Vagina (tissue), 2 donors: ENCODE measurements at regions not wholly inside any gene's neighbourhood (a gene's known extent, or its start where the extent isn't known, plus 50 kb on each side); places are given as distances from the start of the nearest gene placed in this dataset.

Source experiments
- DNase-seq, 2 donors: peaks; one replicate each; pipeline ENCODE4 v3.0.0-alpha.2; 2017; ENCODE audit errors: extremely low spot score in 2 of 2
- H3K27ac ChIP-seq: fragments of 200-600 bp; sonication (generic); one replicate; pipeline ENCODE4 v1.5.1; 2019
- H3K27me3 ChIP-seq: fragments of 200-600 bp; sonication (generic); one replicate; pipeline ENCODE4 v1.5.1; 2019
- H3K36me3 ChIP-seq, 2 donors: fragments of 200-600 bp; sonication (generic); one replicate each; pipeline ENCODE4 v1.5.1; 2017 to 2019
- H3K4me1 ChIP-seq: fragments of 200-600 bp; sonication (generic); one replicate; pipeline ENCODE4 v1.5.1; 2019
- H3K4me3 ChIP-seq, 2 donors: fragments of 200-600 bp; sonication (generic); 1 replicate in 1 of 2; 2 replicates in 1 of 2; pipeline ENCODE4 v1.5.1; 2016 to 2019
- H3K9me3 ChIP-seq: fragments of 200-600 bp; sonication (generic); one replicate; pipeline ENCODE4 v1.5.1; 2019
- POLR2A ChIP-seq, 2 donors: fragments of 450-650 bp; IDR thresholded peaks; one replicate each; pipeline ENCODE4 v1.6.1; 2017; ENCODE audit warnings: antibody characterized with exemption in 2 of 2, mild to moderate bottlenecking in 2 of 2, moderate library complexity in 2 of 2
- POLR2AphosphoS5 ChIP-seq, 2 donors: sonication (generic); formaldehyde crosslinking; IDR thresholded peaks; one replicate each; pipeline ENCODE4 v1.9.0; 2017; ENCODE audit warnings: antibody characterized with exemption in 2 of 2, mild to moderate bottlenecking in 2 of 2, low read depth in 1 of 2; ENCODE audit not compliant: insufficient read depth in 1 of 2
- intact Hi-C: fragments of 100-400 bp; cut with DNase I; formaldehyde crosslinking; loops from one replicate; pipeline ENCODE4 v1.15.1; 2023
- TF ChIP-seq, protein P1 (sequence below), 3 experiments: fragments of 450-650 bp in 2 of 3; fragments of 200-600 bp in 1 of 3; sonication (generic) in 1 of 3; IDR thresholded peaks; one replicate each; pipeline ENCODE4 v1.5.1; 2017 to 2019; ENCODE audit warnings: antibody characterized with exemption in 3 of 3, mild to moderate bottlenecking in 2 of 3, moderate library complexity in 2 of 3

DNA sequence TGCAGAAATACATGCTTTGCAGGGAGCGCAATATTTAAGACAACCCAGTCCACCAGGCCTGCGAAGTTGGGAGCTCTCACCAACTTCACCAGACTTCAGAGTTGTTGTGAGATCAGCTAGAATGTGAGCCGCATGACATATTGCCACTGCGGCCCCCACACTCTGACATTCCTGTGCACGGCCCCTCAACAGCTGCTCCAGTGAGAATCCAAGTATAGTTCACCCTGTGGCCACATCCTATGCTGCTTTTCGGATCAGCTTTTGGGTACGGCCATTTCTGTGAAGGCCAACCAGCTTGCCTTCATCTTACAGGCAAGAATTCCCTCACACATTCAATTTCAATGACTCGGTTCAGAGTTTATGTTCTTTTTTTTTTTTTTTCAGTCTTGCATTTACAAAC, 177.8 kb downstream of the SOX11 start:
- Histone ChIP-seq H3K27ac (no peak overlapping the region), H3K4me3 (no peak overlapping the region), H3K4me1 (no peaks in the 10 kb centered on the region), H3K36me3 (no peaks in the 10 kb centered on the region), H3K27me3 (no peaks in the 10 kb centered on the region), H3K9me3 (no peaks in the 10 kb centered on the region)
- DNase-seq = no peak
- intact Hi-C loops = no loop called here
- TF ChIP-seq, protein P1, sequence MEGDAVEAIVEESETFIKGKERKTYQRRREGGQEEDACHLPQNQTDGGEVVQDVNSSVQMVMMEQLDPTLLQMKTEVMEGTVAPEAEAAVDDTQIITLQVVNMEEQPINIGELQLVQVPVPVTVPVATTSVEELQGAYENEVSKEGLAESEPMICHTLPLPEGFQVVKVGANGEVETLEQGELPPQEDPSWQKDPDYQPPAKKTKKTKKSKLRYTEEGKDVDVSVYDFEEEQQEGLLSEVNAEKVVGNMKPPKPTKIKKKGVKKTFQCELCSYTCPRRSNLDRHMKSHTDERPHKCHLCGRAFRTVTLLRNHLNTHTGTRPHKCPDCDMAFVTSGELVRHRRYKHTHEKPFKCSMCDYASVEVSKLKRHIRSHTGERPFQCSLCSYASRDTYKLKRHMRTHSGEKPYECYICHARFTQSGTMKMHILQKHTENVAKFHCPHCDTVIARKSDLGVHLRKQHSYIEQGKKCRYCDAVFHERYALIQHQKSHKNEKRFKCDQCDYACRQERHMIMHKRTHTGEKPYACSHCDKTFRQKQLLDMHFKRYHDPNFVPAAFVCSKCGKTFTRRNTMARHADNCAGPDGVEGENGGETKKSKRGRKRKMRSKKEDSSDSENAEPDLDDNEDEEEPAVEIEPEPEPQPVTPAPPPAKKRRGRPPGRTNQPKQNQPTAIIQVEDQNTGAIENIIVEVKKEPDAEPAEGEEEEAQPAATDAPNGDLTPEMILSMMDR (IDR thresholded peaks at IDR 0.05) = no peak
- TF ChIP-seq POLR2A (IDR thresholded peaks at IDR 0.05) = no peak
- no peak for TF ChIP-seq POLR2AphosphoS5 (IDR thresholded peaks at IDR 0.05; ENCODE audit: insufficient read depth in 1 of 2, low read depth in 1 of 2)

- Histone ChIP-seq H3K36me3 (no peaks in the 10 kb centered on the region), H3K4me3 (no peak overlapping the region), H3K27ac (no peak overlapping the region), H3K27me3 (no peaks in the 10 kb centered on the region), H3K9me3 (no peaks in the 10 kb centered on the region), H3K4me1 (no peaks in the 10 kb centered on the region)
- intact Hi-C loops = no loop called here
- TF ChIP-seq POLR2AphosphoS5 (IDR thresholded peaks at IDR 0.05; ENCODE audit: insufficient read depth in 1 of 2, low read depth in 1 of 2) (no peak), POLR2A (IDR thresholded peaks at IDR 0.05) (no peak)
- TF ChIP-seq, protein P1 (IDR thresholded peaks at IDR 0.05) = no peak
- DNase-seq = no peak
Observed at GRCh38 chr2:5877360-5877759, 185.2 kb downstream of the SOX11 start.

GRCh38 chr2:5885451-5886173, 193.4 kb downstream of the SOX11 start:
- no peaks in the 10 kb centered on the region for H3K36me3 ChIP-seq
- no peak overlapping the region for H3K27ac ChIP-seq
- TF ChIP-seq, protein P1 (IDR thresholded peaks at IDR 0.05) = no peak
- no peak for TF ChIP-seq POLR2A (IDR thresholded peaks at IDR 0.05)
- TF ChIP-seq POLR2AphosphoS5 (IDR thresholded peaks at IDR 0.05; ENCODE audit: insufficient read depth in 1 of 2, low read depth in 1 of 2) = no peak
- no peak overlapping the region for H3K4me3 ChIP-seq
- intact Hi-C loops = no loop called here
- no peak for DNase-seq
- no peaks in the 10 kb centered on the region for H3K4me1 ChIP-seq
- H3K9me3 ChIP-seq = no peaks in the 10 kb centered on the region
- no peaks in the 10 kb centered on the region for H3K27me3 ChIP-seq

GRCh38 chr2:5886462-5886861, 194.3 kb downstream of the SOX11 start:
- intact Hi-C loops = no loop called here
- no peak for TF ChIP-seq POLR2AphosphoS5 (IDR thresholded peaks at IDR 0.05; ENCODE audit: insufficient read depth in 1 of 2, low read depth in 1 of 2)
- TF ChIP-seq POLR2A (IDR thresholded peaks at IDR 0.05) = no peak
- TF ChIP-seq, protein P1 (IDR thresholded peaks at IDR 0.05) = no peak
- H3K4me3 ChIP-seq = no peak overlapping the region
- H3K27me3 ChIP-seq = no peaks in the 10 kb centered on the region
- no peak overlapping the region for H3K27ac ChIP-seq
- H3K4me1 ChIP-seq = no peaks in the 10 kb centered on the region
- H3K9me3 ChIP-seq = no peaks in the 10 kb centered on the region
- H3K36me3 ChIP-seq = no peaks in the 10 kb centered on the region
- no peak for DNase-seq

DNA sequence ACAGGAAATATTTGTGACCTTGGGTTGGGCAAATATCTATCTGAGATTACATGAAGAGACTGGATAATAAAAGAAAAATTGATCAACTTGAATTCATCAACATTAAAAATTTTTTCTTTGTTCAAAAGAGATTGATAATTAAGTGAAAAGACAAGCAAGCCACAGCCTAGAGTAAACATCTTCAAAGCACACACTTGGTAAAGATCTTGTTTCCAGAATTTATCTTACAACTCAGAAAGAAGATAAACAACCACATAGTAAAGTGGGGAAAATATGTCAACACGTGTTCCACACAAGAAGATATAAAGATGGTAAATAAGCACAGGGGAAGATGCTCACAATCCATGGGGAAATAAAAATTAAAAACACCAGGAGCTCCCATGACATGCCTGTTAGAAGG, 195.9 kb downstream of the SOX11 start:
- H3K4me3 ChIP-seq = no peak overlapping the region
- TF ChIP-seq POLR2A (IDR thresholded peaks at IDR 0.05) (no peak), POLR2AphosphoS5 (IDR thresholded peaks at IDR 0.05; ENCODE audit: insufficient read depth in 1 of 2, low read depth in 1 of 2) (no peak)
- TF ChIP-seq, protein P1 (IDR thresholded peaks at IDR 0.05) = no peak
- no peak overlapping the region for H3K27ac ChIP-seq
- no peaks in the 10 kb centered on the region for H3K36me3 ChIP-seq
- no peaks in the 10 kb centered on the region for H3K4me1 ChIP-seq
- no peaks in the 10 kb centered on the region for H3K27me3 ChIP-seq
- no peak for DNase-seq
- H3K9me3 ChIP-seq = no peaks in the 10 kb centered on the region
- intact Hi-C loops = no loop called here
